Activated B cell treated with CpG ODN at 0.5 μM for 24 hours (primary cell): ENCODE measurements at regions not wholly inside any gene's neighbourhood (a gene's known extent, or its start where the extent isn't known, plus 50 kb on each side); places are given as distances from the start of the nearest gene placed in this dataset.

Source experiments
- ATAC-seq: fragments of 200-7000 bp; cut with Tn5 transposase; one replicate; pipeline ENCODE4 v1.10.0; 2021; ENCODE audit warnings: low read depth, mild to moderate bottlenecking, moderate library complexity
- CTCF ChIA-PET: fragments of 350-600 bp; sonication (Branson Sonifier 250); formaldehyde crosslinking; loops from one replicate; lab custom pipeline; 2021; ENCODE audit warnings: antibody characterized with exemption; lab: Charles Lee
- POLR2A ChIA-PET: fragments of 350-600 bp; sonication (Branson Sonifier 250); formaldehyde crosslinking; loops from one replicate; lab custom pipeline; 2021; ENCODE audit warnings: antibody characterized with exemption; lab: Charles Lee
- DNase-seq: peaks from one replicate; pipeline ENCODE4 v3.0.0; 2022
- H3K27ac Mint-ChIP-seq: one replicate; pipeline ENCODE4 v1.8.0; 2020; ENCODE audit warnings: mixed read lengths
- H3K27me3 Mint-ChIP-seq: one replicate; pipeline ENCODE4 v1.8.0; 2021; ENCODE audit warnings: mixed read lengths
- H3K36me3 Mint-ChIP-seq: one replicate; pipeline ENCODE4 v1.8.0; 2021; ENCODE audit warnings: low read depth, mixed read lengths
- H3K4me1 Mint-ChIP-seq: one replicate; pipeline ENCODE4 v1.8.0; 2021; ENCODE audit warnings: mixed read lengths
- H3K4me3 Mint-ChIP-seq: one replicate; pipeline ENCODE4 v1.8.0; 2020; ENCODE audit warnings: mild to moderate bottlenecking, mixed read lengths
- H3K9me3 Mint-ChIP-seq: one replicate; pipeline ENCODE4 v1.8.0; 2020; ENCODE audit warnings: mixed read lengths
- intact Hi-C: fragments of 100-400 bp; cut with micrococcal nuclease; formaldehyde crosslinking; loops from one replicate; pipeline ENCODE4 v1.15.1; 2024
- TF ChIP-seq, protein P1 (sequence below): fragments of 200-600 bp; IDR thresholded peaks from one replicate; pipeline ENCODE4 v1.8.0; 2022; ENCODE audit warnings: antibody characterized with exemption, mild to moderate bottlenecking

DNA sequence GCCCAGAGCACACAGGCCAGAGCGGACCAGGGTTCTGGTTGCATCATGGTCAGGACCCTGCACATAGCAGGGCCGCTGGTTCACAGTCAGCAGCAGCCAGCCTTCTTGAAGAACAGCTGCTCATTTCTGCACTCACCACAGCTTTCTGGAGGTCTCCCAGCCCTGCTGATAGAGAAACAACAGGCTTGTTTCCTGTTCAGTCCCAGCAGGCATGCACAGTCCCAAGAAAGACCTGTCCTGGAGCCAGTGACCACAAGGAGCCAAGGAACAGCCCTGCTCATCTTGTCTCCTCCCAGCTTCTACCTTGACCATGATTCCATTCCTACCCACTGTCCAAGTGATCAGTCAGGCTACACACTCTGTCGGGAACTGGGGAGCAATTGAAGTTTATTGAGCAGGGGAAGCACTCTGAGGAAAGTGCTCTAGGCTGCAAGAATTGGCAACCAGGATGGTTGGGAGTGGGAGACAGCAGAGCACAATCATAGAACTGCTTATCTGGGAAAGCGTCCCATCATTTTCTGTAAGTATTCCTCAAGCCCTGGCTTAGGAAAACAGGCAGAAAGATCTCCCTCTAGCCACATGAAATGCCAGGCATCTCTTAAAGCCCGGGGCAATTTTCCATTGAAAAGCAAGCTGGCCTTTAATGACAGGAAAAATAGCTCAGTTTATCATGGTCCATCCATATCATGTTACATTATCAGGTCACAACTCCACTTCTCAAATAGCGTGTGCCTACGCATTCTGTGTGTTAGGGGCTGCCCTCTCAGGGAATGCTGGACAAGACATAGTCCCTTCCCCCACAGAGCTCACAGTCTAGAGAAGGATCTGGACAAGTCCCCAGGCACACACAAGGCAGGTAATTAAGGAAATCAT lies 155.4 kb upstream of the FOXF1 start:
- no peak for DNase-seq
- Mint-ChIP-seq H3K36me3 (no peaks in the 10 kb centered on the region), H3K27ac (no peak overlapping the region), H3K4me3 (no peak overlapping the region), H3K4me1 (no peaks in the 10 kb centered on the region), H3K27me3 (peaks cover 51% of the 10 kb centered on the region), H3K9me3 (peaks cover 8% of the 10 kb centered on the region)
- ChIA-PET CTCF (no interaction called here), POLR2A (no interaction called here)
- TF ChIP-seq, protein P1, sequence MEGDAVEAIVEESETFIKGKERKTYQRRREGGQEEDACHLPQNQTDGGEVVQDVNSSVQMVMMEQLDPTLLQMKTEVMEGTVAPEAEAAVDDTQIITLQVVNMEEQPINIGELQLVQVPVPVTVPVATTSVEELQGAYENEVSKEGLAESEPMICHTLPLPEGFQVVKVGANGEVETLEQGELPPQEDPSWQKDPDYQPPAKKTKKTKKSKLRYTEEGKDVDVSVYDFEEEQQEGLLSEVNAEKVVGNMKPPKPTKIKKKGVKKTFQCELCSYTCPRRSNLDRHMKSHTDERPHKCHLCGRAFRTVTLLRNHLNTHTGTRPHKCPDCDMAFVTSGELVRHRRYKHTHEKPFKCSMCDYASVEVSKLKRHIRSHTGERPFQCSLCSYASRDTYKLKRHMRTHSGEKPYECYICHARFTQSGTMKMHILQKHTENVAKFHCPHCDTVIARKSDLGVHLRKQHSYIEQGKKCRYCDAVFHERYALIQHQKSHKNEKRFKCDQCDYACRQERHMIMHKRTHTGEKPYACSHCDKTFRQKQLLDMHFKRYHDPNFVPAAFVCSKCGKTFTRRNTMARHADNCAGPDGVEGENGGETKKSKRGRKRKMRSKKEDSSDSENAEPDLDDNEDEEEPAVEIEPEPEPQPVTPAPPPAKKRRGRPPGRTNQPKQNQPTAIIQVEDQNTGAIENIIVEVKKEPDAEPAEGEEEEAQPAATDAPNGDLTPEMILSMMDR, result no peak
- no peak for ATAC-seq
- intact Hi-C loops, result no loop called here

DNA sequence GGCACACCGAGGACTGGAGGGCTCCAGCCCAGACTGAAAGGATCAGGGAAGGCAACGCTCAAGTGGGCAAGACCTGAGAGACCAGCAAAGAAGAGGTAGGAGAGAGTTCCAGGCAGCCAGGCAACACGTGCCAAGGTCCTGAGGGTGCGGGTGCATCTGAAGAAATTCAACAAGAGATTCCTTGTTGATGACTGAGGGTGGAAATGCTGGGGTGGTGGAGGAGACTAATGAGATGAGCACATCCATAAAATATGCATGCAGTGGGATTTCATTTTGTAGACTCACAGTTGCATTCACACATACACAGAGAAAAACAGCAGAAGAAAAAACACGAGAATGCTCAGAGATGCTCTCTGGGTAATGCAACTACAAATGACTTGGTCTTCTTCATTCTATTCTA lies 154.8 kb upstream of the FOXF1 start:
- ChIA-PET CTCF (no interaction called here), POLR2A (no interaction called here)
- Mint-ChIP-seq H3K36me3 (no peaks in the 10 kb centered on the region), H3K27me3 (peaks cover 46% of the 10 kb centered on the region), H3K27ac (no peak overlapping the region), H3K4me1 (no peaks in the 10 kb centered on the region), H3K9me3 (peaks cover 8% of the 10 kb centered on the region), H3K4me3 (no peak overlapping the region)
- ATAC-seq (no peak), DNase-seq (no peak)
- intact Hi-C loops, result no loop called here
- TF ChIP-seq, protein P1, result no peak

- Mint-ChIP-seq H3K27ac (no peak overlapping the region), H3K4me3 (no peak overlapping the region), H3K36me3 (no peaks in the 10 kb centered on the region), H3K4me1 (no peaks in the 10 kb centered on the region), H3K27me3 (peaks cover 43% of the 10 kb centered on the region), H3K9me3 (peaks cover 8% of the 10 kb centered on the region)
- ChIA-PET POLR2A (no interaction called here), CTCF (no interaction called here)
- DNase-seq (no peak), ATAC-seq (no peak)
- intact Hi-C loops, result no loop called here
- TF ChIP-seq, protein P1, result no peak
Observed at GRCh38 chr16:86355951-86356350, 154.4 kb upstream of the FOXF1 start.

DNA sequence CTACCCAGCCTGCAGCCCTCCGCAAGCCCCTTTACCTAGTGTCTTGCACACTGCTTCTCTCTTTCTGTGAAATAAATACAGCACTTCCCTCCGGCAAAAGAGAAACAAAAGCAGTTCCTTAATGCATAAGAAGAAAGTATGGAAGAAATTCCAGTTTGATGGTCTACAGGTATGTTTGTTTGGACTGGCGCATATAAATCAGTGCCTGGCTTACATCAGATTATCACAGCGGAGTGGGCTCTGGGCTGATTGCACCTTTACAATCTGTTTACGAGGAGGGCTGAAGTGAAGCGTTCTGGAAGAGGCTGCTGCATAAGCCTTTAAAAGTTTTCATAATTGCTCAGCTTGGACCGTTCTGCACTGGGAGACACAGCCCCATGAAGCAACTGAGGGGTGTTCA lies 153.5 kb upstream of the FOXF1 start:
- DNase-seq, result no peak

DNA sequence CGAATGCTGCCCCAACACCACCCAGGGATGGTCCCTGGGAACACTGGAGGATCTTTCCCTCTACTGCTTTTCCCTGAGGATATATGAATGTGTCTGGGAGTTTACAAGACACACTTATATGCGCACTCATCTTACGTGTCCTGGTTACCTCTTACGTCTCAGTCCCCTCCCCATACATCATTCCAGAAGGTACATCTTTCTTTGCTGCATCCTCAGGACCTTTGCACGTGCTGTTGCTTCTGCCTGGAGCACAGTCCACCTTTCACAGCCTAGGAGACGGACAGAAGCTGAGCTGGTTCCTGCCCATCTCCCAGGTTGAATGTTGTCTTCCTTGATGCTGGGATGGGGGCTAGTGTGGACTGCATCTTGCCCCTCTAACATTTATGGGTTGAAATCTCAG lies 153.0 kb upstream of the FOXF1 start:
- Mint-ChIP-seq H3K27me3 (peaks cover 38% of the 10 kb centered on the region), H3K4me1 (no peaks in the 10 kb centered on the region), H3K27ac (no peak overlapping the region), H3K9me3 (peaks cover 8% of the 10 kb centered on the region), H3K36me3 (no peaks in the 10 kb centered on the region), H3K4me3 (no peak overlapping the region)
- no peak for DNase-seq
- ATAC-seq, result no peak
- TF ChIP-seq, protein P1, result no peak
- intact Hi-C loops, result no loop called here
- ChIA-PET POLR2A (no interaction called here), CTCF (no interaction called here)

More for the DNA sequence above, 153.5 kb upstream of the FOXF1 start:
- ATAC-seq, result no peak
- no peaks in the 10 kb centered on the region for H3K4me1 Mint-ChIP-seq
- ChIA-PET POLR2A (interaction anchor here (0.6 kb wide), 1 partner anchor 173 kb away, joined by 4 read pairs; no protein-coding TSS in a partner anchor), CTCF (no interaction called here)
- TF ChIP-seq, protein P1, result no peak
- H3K27ac Mint-ChIP-seq, result no peak overlapping the region
- no peaks in the 10 kb centered on the region for H3K36me3 Mint-ChIP-seq
- intact Hi-C loops, result no loop called here
- H3K27me3 Mint-ChIP-seq, result peaks cover 43% of the 10 kb centered on the region
- peaks cover 8% of the 10 kb centered on the region for H3K9me3 Mint-ChIP-seq
- H3K4me3 Mint-ChIP-seq, result no peak overlapping the region
